ENCODE measurements at regions not wholly inside any gene's neighbourhood (a gene's known extent, or its start where the extent isn't known, plus 50 kb on each side); places are given as distances from the start of the nearest gene placed in this dataset.

DNA sequence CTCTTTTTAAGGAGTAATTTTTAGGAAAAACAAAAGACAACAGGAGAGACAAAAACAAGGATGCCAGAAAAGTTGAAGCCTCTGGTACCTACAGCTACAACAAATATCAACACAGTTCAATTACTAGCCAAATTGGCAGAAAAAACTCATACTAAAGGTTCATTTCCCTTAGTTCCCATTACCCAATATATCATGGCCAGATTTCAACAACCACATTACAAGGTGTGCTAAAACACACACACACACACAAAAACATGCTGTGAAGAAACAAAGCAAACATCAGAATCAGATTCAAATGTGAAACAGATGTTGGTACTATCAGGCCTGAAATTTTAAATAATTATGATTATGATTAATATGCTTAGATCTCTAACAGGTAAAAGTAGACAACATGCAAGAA lies 272.7 kb upstream of the CLEC14A start:
- H4K20me1 ChIP-seq (replicated peaks in 1 of 2; ENCODE audit: control insufficient read depth in 1 of 2, insufficient read depth in 2 of 2, low read length in 2 of 2), result no peaks in the 10 kb centered on the region
- FAIRE-seq (no peak), DNase-seq (ENCODE audit: low read depth in 1 of 2, low spot score in 2 of 2) (no peak)
- no peak overlapping the region for H2AK5ac ChIP-seq (ENCODE audit: low read depth, low read length)
- no peak overlapping the region for H3K23ac ChIP-seq (ENCODE audit: insufficient read length)
- no peak overlapping the region for H3K27ac ChIP-seq (ENCODE audit: low read depth, low read length)
- no peak for TF ChIP-seq NANOG (IDR thresholded peaks at IDR 0.05; ENCODE audit: insufficient read depth, low read depth, low read length, poor library complexity, severe bottlenecking)
- TF ChIP-seq TCF12 (IDR thresholded peaks at IDR 0.05; ENCODE audit: low read depth, low read length), result no peak
- TF ChIP-seq GABPA (IDR thresholded peaks at IDR 0.05; ENCODE audit: borderline replicate concordance, insufficient read depth, low read length), result no peak
- no peak for TF ChIP-seq SIRT6 (IDR thresholded peaks at IDR 0.05; ENCODE audit: low read length)
- TF ChIP-seq TAF1 (IDR thresholded peaks at IDR 0.05; ENCODE audit: low read depth, low read length), result no peak
- TF ChIP-seq TEAD4 (IDR thresholded peaks at IDR 0.05; ENCODE audit: low read depth, low read length), result no peak
- no peak for TF ChIP-seq SIN3A (conservative IDR thresholded peaks at IDR 0.05 in 1 of 2, IDR thresholded peaks at IDR 0.05 in 1 of 2; ENCODE audit: low read depth in 1 of 2, low read length in 2 of 2)
- TF ChIP-seq HDAC2 (IDR thresholded peaks at IDR 0.05; ENCODE audit: borderline replicate concordance in 1 of 2, low read depth in 2 of 2, low read length in 2 of 2), result no peak
- no peak for TF ChIP-seq CREB1 (IDR thresholded peaks at IDR 0.05)
- TF ChIP-seq EGR1 (IDR thresholded peaks at IDR 0.05; ENCODE audit: borderline replicate concordance, low read depth, low read length), result no peak
- no peak for TF ChIP-seq RBBP5 (IDR thresholded peaks at IDR 0.05; ENCODE audit: borderline replicate concordance, low read depth, low read length)
- TF ChIP-seq ASH2L (IDR thresholded peaks at IDR 0.05; ENCODE audit: low read length), result no peak
- no peak overlapping the region for H2BK5ac ChIP-seq (ENCODE audit: low read depth, low read length)
- H4K5ac ChIP-seq (ENCODE audit: insufficient read length, low read depth, low read length), result no peak overlapping the region
- ChIA-PET CTCF (ENCODE audit: partially characterized antibody) (no interaction called here), POLR2A (ENCODE audit: partially characterized antibody) (no interaction called here)
- no peak overlapping the region for H3K56ac ChIP-seq (replicated peaks; ENCODE audit: insufficient read length, low read depth, low read length)
- H2BK12ac ChIP-seq (ENCODE audit: low read depth, low read length), result no peak overlapping the region
- no peak overlapping the region for H3K4ac ChIP-seq (replicated peaks; ENCODE audit: insufficient read length, low read depth, low read length)
- H3K18ac ChIP-seq (ENCODE audit: extremely low read depth, low read length), result no peak overlapping the region
- no peak overlapping the region for H4K8ac ChIP-seq (ENCODE audit: extremely low read depth, insufficient read depth, low read length)
- H2AFZ ChIP-seq (ENCODE audit: low read length), result no peak overlapping the region
- no peaks in the 10 kb centered on the region for H3K9me3 ChIP-seq (ENCODE audit: insufficient read depth in 2 of 2, low read depth in 1 of 2, low read length in 1 of 2)
- H3K23me2 ChIP-seq (ENCODE audit: low read depth, low read length), result no peaks in the 10 kb centered on the region
- no peak overlapping the region for H2BK120ac ChIP-seq (replicated peaks; ENCODE audit: low read depth, low read length)
- no peaks in the 10 kb centered on the region for H3K79me1 ChIP-seq (ENCODE audit: low read depth, low read length)
- no peak overlapping the region for H2BK15ac ChIP-seq (ENCODE audit: low read length)
- H2BK20ac ChIP-seq (ENCODE audit: low read length), result no peak overlapping the region
- H4K91ac ChIP-seq (replicated peaks; ENCODE audit: insufficient read length, low read length), result no peak overlapping the region
- H3K4me2 ChIP-seq (ENCODE audit: insufficient read depth in 1 of 2, low read depth in 2 of 2, low read length in 2 of 2), result no peak overlapping the region
- H3K4me3 ChIP-seq (ENCODE audit: extremely low read depth in 1 of 4, insufficient read depth in 2 of 4, low read depth in 3 of 4, low read length in 4 of 4), result no peak overlapping the region
- H3K14ac ChIP-seq (ENCODE audit: insufficient read length), result no peak overlapping the region
- peaks cover 3 to 6% (median 4%) of the 10 kb centered on the region in 4 experiments; a peak in 4 of 7 replicates for H3K4me1 ChIP-seq (replicated peaks in 1 of 4; ENCODE audit: control insufficient read depth in 3 of 4, insufficient read depth in 4 of 4, low read length in 3 of 4)
- H3K9ac ChIP-seq (replicated peaks in 1 of 4; ENCODE audit: extremely low read depth in 1 of 4, low read depth in 3 of 4, low read length in 3 of 4), result no peak overlapping the region
- H3K79me2 ChIP-seq (ENCODE audit: control insufficient read depth in 1 of 2, insufficient read depth in 2 of 2, low read length in 2 of 2), result no peaks in the 10 kb centered on the region
- no peaks in the 10 kb centered on the region for H3K36me3 ChIP-seq (ENCODE audit: control insufficient read depth in 2 of 4, insufficient read depth in 4 of 4, low read length in 3 of 4)
- H3K27me3 ChIP-seq (replicated peaks in 1 of 4; ENCODE audit: control insufficient read depth in 3 of 4, extremely low read depth in 1 of 4, insufficient read depth in 3 of 4, low read length in 3 of 4), result no peaks in the 10 kb centered on the region

Measured in H1 (cell line).